DND-41 (cell line): ENCODE measurements at regions not wholly inside any gene's neighbourhood (a gene's known extent, or its start where the extent isn't known, plus 50 kb on each side); places are given as distances from the start of the nearest gene placed in this dataset.

Experiments
- ATAC-seq: fragments of 200-7000 bp; cut with Tn5 transposase; 3 replicates; pipeline ENCODE4 v1.9.1; 2021; ENCODE audit warnings: low read depth; ENCODE audit not compliant: insufficient read depth
- DNase-seq: peaks from one replicate; pipeline ENCODE4 v3.0.0-alpha.2; 2020
- H2AFZ ChIP-seq: 2 replicates; pipeline ENCODE4 v1.6.0; 2012; ENCODE audit warnings: low read depth, low read length
- H3K27ac ChIP-seq: 2 replicates; pipeline ENCODE4 v1.5.1; 2012; ENCODE audit warnings: low read length, inconsistent platforms
- H3K27me3 ChIP-seq: fragments of 200-600 bp; sonication (generic); 2 replicates; pipeline ENCODE4 v1.6.0; 2012; ENCODE audit warnings: low read length, mild to moderate bottlenecking, inconsistent platforms; ENCODE audit not compliant: insufficient read depth, poor library complexity
- H3K36me3 ChIP-seq: 2 replicates; pipeline ENCODE4 v1.5.1; 2012; ENCODE audit warnings: low read length, inconsistent platforms; ENCODE audit not compliant: insufficient read depth
- H3K4me1 ChIP-seq: 2 replicates; pipeline ENCODE4 v1.5.1; 2012; ENCODE audit warnings: mild to moderate bottlenecking, low read length; ENCODE audit not compliant: insufficient read depth
- H3K4me2 ChIP-seq: 2 replicates; pipeline ENCODE4 v1.6.0; 2012; ENCODE audit warnings: mild to moderate bottlenecking, moderate library complexity, low read length, inconsistent platforms; ENCODE audit not compliant: insufficient read depth
- H3K4me3 ChIP-seq, 2 experiments: fragments of 200-600 bp in 1 of 2; shearing (Covaris generic) in 1 of 2; 2 replicates each; pipeline ENCODE4 v1.5.1; 2012 to 2016; ENCODE audit warnings: inconsistent platforms in 2 of 2, low read length in 2 of 2, mild to moderate bottlenecking in 2 of 2, low read depth in 1 of 2, moderate library complexity in 1 of 2
- H3K79me2 ChIP-seq: 2 replicates; pipeline ENCODE4 v1.6.0; 2012; ENCODE audit warnings: low read length, inconsistent platforms; ENCODE audit not compliant: insufficient read depth
- H3K9ac ChIP-seq: 2 replicates; pipeline ENCODE4 v1.6.0; 2012; ENCODE audit warnings: low read depth, mild to moderate bottlenecking, inconsistent platforms, low read length, moderate library complexity
- H3K9me3 ChIP-seq: 2 replicates; pipeline ENCODE4 v1.5.1; 2012; ENCODE audit warnings: low read length, moderate library complexity, mild to moderate bottlenecking, inconsistent platforms; ENCODE audit not compliant: insufficient read depth, severe bottlenecking
- H4K20me1 ChIP-seq: 2 replicates; pipeline ENCODE4 v1.6.0; 2012; ENCODE audit warnings: low read length; ENCODE audit not compliant: insufficient read depth
- EZH2 ChIP-seq: IDR thresholded peaks from 3 replicates; pipeline ENCODE4 v1.6.1; 2012; ENCODE audit warnings: borderline replicate concordance, low read depth, mild to moderate bottlenecking, moderate library complexity, low read length, inconsistent platforms; ENCODE audit not compliant: severe bottlenecking
- TF ChIP-seq, protein P1 (sequence below): IDR thresholded peaks from 2 replicates; pipeline ENCODE4 v1.5.1; 2012; ENCODE audit warnings: borderline replicate concordance, low read length, moderate library complexity, mild to moderate bottlenecking; ENCODE audit not compliant: poor library complexity, severe bottlenecking; ENCODE audit errors: extremely low read depth

DNA sequence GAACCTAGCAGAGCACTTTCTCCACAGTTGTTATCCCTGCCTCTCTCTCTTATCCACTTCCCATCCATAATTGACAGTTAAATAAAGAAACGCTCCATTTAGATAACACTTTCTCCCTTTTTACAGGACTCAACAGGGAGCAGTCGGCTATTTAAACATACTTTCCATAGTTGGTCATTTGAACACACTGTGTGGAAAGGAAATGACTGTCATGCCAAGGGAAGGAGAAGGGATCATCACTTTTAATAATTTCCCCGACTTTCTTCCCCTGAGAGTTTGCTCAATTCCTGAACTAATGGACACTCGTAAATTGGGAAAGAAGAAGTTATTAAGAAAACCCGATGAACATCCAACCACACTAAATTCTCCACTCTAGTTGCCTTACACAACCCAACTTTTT, 400.8 kb upstream of the PTGER4 start:
- Histone ChIP-seq H3K36me3 (no peaks in the 10 kb centered on the region), H4K20me1 (no peaks in the 10 kb centered on the region), H3K4me2 (no peak overlapping the region), H3K79me2 (no peaks in the 10 kb centered on the region), H2AFZ (peak overlapping the region; percentile 29; the same call in 1 of the 2 replicates), H3K9ac (no peak overlapping the region), H3K27ac (no peak overlapping the region), H3K4me3 (no peak overlapping the region), H3K4me1 (peaks cover 19% of the 10 kb centered on the region), H3K27me3 (no peaks in the 10 kb centered on the region), H3K9me3 (peaks cover 3% of the 10 kb centered on the region)
- no peak for DNase-seq
- ATAC-seq = no peak
- TF ChIP-seq, protein P1, sequence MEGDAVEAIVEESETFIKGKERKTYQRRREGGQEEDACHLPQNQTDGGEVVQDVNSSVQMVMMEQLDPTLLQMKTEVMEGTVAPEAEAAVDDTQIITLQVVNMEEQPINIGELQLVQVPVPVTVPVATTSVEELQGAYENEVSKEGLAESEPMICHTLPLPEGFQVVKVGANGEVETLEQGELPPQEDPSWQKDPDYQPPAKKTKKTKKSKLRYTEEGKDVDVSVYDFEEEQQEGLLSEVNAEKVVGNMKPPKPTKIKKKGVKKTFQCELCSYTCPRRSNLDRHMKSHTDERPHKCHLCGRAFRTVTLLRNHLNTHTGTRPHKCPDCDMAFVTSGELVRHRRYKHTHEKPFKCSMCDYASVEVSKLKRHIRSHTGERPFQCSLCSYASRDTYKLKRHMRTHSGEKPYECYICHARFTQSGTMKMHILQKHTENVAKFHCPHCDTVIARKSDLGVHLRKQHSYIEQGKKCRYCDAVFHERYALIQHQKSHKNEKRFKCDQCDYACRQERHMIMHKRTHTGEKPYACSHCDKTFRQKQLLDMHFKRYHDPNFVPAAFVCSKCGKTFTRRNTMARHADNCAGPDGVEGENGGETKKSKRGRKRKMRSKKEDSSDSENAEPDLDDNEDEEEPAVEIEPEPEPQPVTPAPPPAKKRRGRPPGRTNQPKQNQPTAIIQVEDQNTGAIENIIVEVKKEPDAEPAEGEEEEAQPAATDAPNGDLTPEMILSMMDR = no peak
- no peak for TF ChIP-seq EZH2

DNA sequence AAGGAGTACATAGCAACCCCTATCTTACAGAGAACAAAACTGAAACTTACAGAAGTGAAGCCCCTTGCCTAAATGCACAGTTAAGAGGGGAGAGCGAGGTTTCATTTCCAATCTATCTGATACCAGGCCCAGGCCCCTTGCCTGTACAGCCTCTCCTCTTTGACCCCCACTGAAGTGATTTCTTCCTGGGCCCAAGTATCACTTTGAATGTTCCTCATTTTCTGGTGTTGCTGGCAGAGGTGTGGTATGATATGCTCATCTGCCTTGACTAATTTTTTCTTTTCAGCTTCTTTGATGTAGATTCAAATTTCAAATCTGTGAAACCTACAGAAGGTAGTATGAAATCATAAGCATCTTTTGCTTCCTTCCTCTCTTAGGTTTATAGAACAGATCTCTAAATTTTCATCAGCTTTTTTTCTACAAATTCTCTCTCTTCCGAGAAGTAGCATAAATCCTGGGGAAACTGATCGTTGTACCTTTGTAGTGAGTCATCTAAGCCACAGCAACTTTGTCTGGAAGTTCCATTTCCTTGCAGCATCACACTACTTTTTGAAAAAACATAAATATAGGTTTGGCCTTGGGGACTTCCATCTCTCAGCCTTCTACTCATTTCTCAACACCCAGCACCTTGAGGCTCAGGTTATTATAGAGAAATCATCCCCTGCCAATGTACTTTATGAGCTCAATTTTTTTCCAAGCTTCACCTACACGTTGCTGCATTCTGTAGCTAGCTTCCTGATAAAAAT, 402.4 kb upstream of the PTGER4 start:
- H3K79me2 ChIP-seq = no peaks in the 10 kb centered on the region
- ATAC-seq (peak; percentile 69), DNase-seq (no peak)
- no peak overlapping the region for H2AFZ ChIP-seq
- H3K9me3 ChIP-seq = peaks cover 3% of the 10 kb centered on the region
- H4K20me1 ChIP-seq = no peaks in the 10 kb centered on the region
- H3K4me1 ChIP-seq = peaks cover 19% of the 10 kb centered on the region
- H3K36me3 ChIP-seq = no peaks in the 10 kb centered on the region
- no peak overlapping the region for H3K4me3 ChIP-seq
- no peak overlapping the region for H3K4me2 ChIP-seq
- no peak for TF ChIP-seq EZH2
- TF ChIP-seq, protein P1 = no peak
- no peaks in the 10 kb centered on the region for H3K27me3 ChIP-seq
- no peak overlapping the region for H3K27ac ChIP-seq
- no peak overlapping the region for H3K9ac ChIP-seq

- H4K20me1 ChIP-seq = no peaks in the 10 kb centered on the region
Measured at GRCh38 chr5:40276426-40277102, 403.2 kb upstream of the PTGER4 start.

More at GRCh38 chr5:40276426-40277102, 403.2 kb upstream of the PTGER4 start:
- Histone ChIP-seq H3K4me2 (no peak overlapping the region), H3K9me3 (peaks cover 3% of the 10 kb centered on the region), H3K9ac (no peak overlapping the region), H3K4me1 (peaks cover 19% of the 10 kb centered on the region), H3K27ac (no peak overlapping the region), H3K36me3 (no peaks in the 10 kb centered on the region), H3K79me2 (no peaks in the 10 kb centered on the region), H2AFZ (peak overlapping the region; percentile 27; the same call in 1 of the 2 replicates), H3K4me3 (no peak overlapping the region), H3K27me3 (no peaks in the 10 kb centered on the region)
- ATAC-seq (peak; percentile 33; the same call in 1 of the 3 replicates), DNase-seq (no peak)
- TF ChIP-seq EZH2 = no peak
- TF ChIP-seq, protein P1 = no peak
